Hepatocyte (in vitro differentiated cells): ENCODE measurements at regions not wholly inside any gene's neighbourhood (a gene's known extent, or its start where the extent isn't known, plus 50 kb on each side); places are given as distances from the start of the nearest gene placed in this dataset.

Source experiments
- DNase-seq: peaks from one replicate; pipeline ENCODE4 v3.0.0-alpha.2; 2016; ENCODE audit warnings: low spot score
- H2AFZ ChIP-seq: fragments of 200-600 bp; sonication (generic); 2 replicates; pipeline ENCODE4 v1.6.0; 2016; ENCODE audit warnings: antibody characterized with exemption, mild to moderate bottlenecking
- H3K27ac ChIP-seq: fragments of 200-600 bp; sonication (generic); 2 replicates; pipeline ENCODE4 v1.5.1; 2016; ENCODE audit warnings: mild to moderate bottlenecking
- H3K27me3 ChIP-seq: fragments of 200-600 bp; sonication (generic); 2 replicates; pipeline ENCODE4 v1.6.1; 2016
- H3K36me3 ChIP-seq: fragments of 200-600 bp; sonication (generic); replicated peaks from 2 replicates; pipeline ENCODE4 v1.5.1; 2016; ENCODE audit warnings: low read depth; ENCODE audit not compliant: insufficient read depth
- H3K4me1 ChIP-seq: fragments of 200-600 bp; sonication (generic); 2 replicates; pipeline ENCODE4 v1.5.1; 2016; ENCODE audit warnings: mild to moderate bottlenecking, moderate library complexity; ENCODE audit not compliant: insufficient read depth
- H3K4me2 ChIP-seq: fragments of 200-600 bp; sonication (generic); 2 replicates; pipeline ENCODE4 v1.6.0; 2016
- H3K4me3 ChIP-seq: fragments of 200-600 bp; sonication (generic); 2 replicates; pipeline ENCODE4 v1.5.1; 2016; ENCODE audit warnings: mild to moderate bottlenecking
- H3K79me2 ChIP-seq: fragments of 200-600 bp; sonication (generic); 2 replicates; pipeline ENCODE4 v1.6.0; 2017; ENCODE audit warnings: mild to moderate bottlenecking
- H3K9me2 ChIP-seq: fragments of 200-600 bp; sonication (generic); replicated peaks from 2 replicates; pipeline ENCODE4 v1.6.0; 2017; ENCODE audit warnings: mild to moderate bottlenecking; ENCODE audit not compliant: insufficient read depth
- H3K9me3 ChIP-seq: fragments of 200-600 bp; sonication (generic); 2 replicates; pipeline ENCODE4 v1.5.1; 2016; ENCODE audit warnings: low read depth, mild to moderate bottlenecking
- H4K20me1 ChIP-seq: fragments of 200-600 bp; sonication (generic); 2 replicates; pipeline ENCODE4 v1.6.0; 2016; ENCODE audit warnings: mild to moderate bottlenecking; ENCODE audit not compliant: insufficient read depth, poor library complexity, severe bottlenecking
- CTCF ChIP-seq: fragments of 200-600 bp; sonication (generic); IDR thresholded peaks from 2 replicates; pipeline ENCODE4 v1.5.1; 2016; ENCODE audit warnings: antibody characterized with exemption, mild to moderate bottlenecking; ENCODE audit not compliant: poor library complexity
- EZH2 ChIP-seq: fragments of 200-600 bp; sonication (generic); IDR thresholded peaks from 2 replicates; pipeline ENCODE4 v1.6.1; 2016; ENCODE audit warnings: antibody characterized with exemption, mild to moderate bottlenecking, borderline replicate concordance
- EZH2phosphoT487 ChIP-seq: fragments of 200-600 bp; sonication (generic); IDR thresholded peaks from one replicate; pipeline ENCODE4 v1.6.1; 2018; ENCODE audit warnings: antibody characterized with exemption, mild to moderate bottlenecking, low read depth, moderate library complexity; ENCODE audit not compliant: unreplicated experiment, severe bottlenecking
- WGBS: methylation state at CpG from one replicate; pipeline ENCODE4 v1.1.6; 2016; ENCODE audit warnings: low lambda C conversion rate; ENCODE audit errors: missing lambda C conversion rate; 5-methylcytosine and 5-hydroxymethylcytosine counted together

GRCh38 chr3:22856811-22857210 is 346.3 kb upstream of the UBE2E2 start:
- H3K4me1 ChIP-seq: no peaks in the 10 kb centered on the region
- DNase-seq: no peak
- no peak overlapping the region for H3K4me2 ChIP-seq
- 88% methylated on average over 3 of the region's 3 CpGs for WGBS
- no peak overlapping the region for H2AFZ ChIP-seq
- TF ChIP-seq CTCF (no peak), EZH2phosphoT487 (no peak), EZH2 (no peak)
- no peaks in the 10 kb centered on the region for H4K20me1 ChIP-seq
- no peaks in the 10 kb centered on the region for H3K27me3 ChIP-seq
- no peak overlapping the region for H3K4me3 ChIP-seq
- no peaks in the 10 kb centered on the region for H3K36me3 ChIP-seq
- no peaks in the 10 kb centered on the region for H3K79me2 ChIP-seq
- H3K27ac ChIP-seq: no peak overlapping the region
- no peaks in the 10 kb centered on the region for H3K9me3 ChIP-seq
- no peaks in the 10 kb centered on the region for H3K9me2 ChIP-seq

- Histone ChIP-seq H3K4me2 (no peak overlapping the region), H3K79me2 (no peaks in the 10 kb centered on the region), H3K36me3 (no peaks in the 10 kb centered on the region), H3K27ac (no peak overlapping the region), H3K4me1 (no peaks in the 10 kb centered on the region), H4K20me1 (no peaks in the 10 kb centered on the region), H3K27me3 (no peaks in the 10 kb centered on the region), H3K4me3 (no peak overlapping the region), H2AFZ (no peak overlapping the region), H3K9me3 (no peaks in the 10 kb centered on the region), H3K9me2 (no peaks in the 10 kb centered on the region)
- TF ChIP-seq EZH2 (no peak), EZH2phosphoT487 (no peak), CTCF (no peak)
- WGBS: 57% methylated on average over 2 of the region's 2 CpGs
- no peak for DNase-seq
Observed at GRCh38 chr3:22858486-22858885, 344.6 kb upstream of the UBE2E2 start.

- H2AFZ ChIP-seq: no peak overlapping the region
- no peaks in the 10 kb centered on the region for H3K9me3 ChIP-seq
- DNase-seq: no peak
- no peaks in the 10 kb centered on the region for H3K4me1 ChIP-seq
- no peaks in the 10 kb centered on the region for H3K79me2 ChIP-seq
- H4K20me1 ChIP-seq: no peaks in the 10 kb centered on the region
- no peaks in the 10 kb centered on the region for H3K27me3 ChIP-seq
- H3K36me3 ChIP-seq: no peaks in the 10 kb centered on the region
- no peak overlapping the region for H3K4me3 ChIP-seq
- H3K4me2 ChIP-seq: no peak overlapping the region
- TF ChIP-seq CTCF (no peak), EZH2 (no peak), EZH2phosphoT487 (no peak)
- H3K9me2 ChIP-seq: no peaks in the 10 kb centered on the region
- no peak overlapping the region for H3K27ac ChIP-seq
Observed at GRCh38 chr3:22859618-22860017, 343.5 kb upstream of the UBE2E2 start.

- no peaks in the 10 kb centered on the region for H3K79me2 ChIP-seq
- TF ChIP-seq EZH2 (no peak), CTCF (no peak), EZH2phosphoT487 (no peak)
- DNase-seq: no peak
- no peaks in the 10 kb centered on the region for H3K9me2 ChIP-seq
- H4K20me1 ChIP-seq: no peaks in the 10 kb centered on the region
- H3K4me2 ChIP-seq: no peak overlapping the region
- H3K4me1 ChIP-seq: no peaks in the 10 kb centered on the region
- no peak overlapping the region for H3K27ac ChIP-seq
- no peak overlapping the region for H3K4me3 ChIP-seq
- H3K9me3 ChIP-seq: no peaks in the 10 kb centered on the region
- no peaks in the 10 kb centered on the region for H3K27me3 ChIP-seq
- H2AFZ ChIP-seq: no peak overlapping the region
- WGBS: 87% methylated on average over 3 of the region's 3 CpGs
- H3K36me3 ChIP-seq: no peaks in the 10 kb centered on the region
Observed at GRCh38 chr3:22861426-22861825, 341.7 kb upstream of the UBE2E2 start.
